DMS79 (cell line): ENCODE measurements at regions not wholly inside any gene's neighbourhood (a gene's known extent, or its start where the extent isn't known, plus 50 kb on each side); places are given as distances from the start of the nearest gene placed in this dataset.
A peak's percentile ranks its signal among the peaks of the same experiment; 100 is the strongest.

Experiments used
- DNase-seq: peaks from one replicate; lab custom pipeline; 2025; lab: John Stamatoyannopoulos, UW

DNA sequence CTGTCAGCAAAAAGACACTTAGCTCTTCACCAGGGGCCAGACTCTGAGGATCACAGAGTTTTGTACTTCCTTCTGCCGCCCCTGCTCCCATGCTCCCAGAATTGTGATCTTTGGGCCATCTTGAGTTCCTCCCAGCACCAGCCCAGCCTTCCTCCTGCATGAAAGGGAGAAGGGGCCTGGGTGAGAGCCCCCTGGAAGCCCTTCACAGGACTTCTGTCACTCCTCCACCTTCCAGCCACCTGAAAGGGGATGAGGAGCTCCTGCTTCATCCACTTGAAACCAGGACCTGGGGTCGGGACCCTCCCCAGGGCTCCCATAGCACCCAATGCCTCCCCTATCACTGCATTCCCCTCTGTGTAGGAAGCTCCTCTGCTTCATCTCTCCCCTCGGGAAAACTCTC lies 174.2 kb downstream of the BUD13 start:
- no peak for DNase-seq

DNA sequence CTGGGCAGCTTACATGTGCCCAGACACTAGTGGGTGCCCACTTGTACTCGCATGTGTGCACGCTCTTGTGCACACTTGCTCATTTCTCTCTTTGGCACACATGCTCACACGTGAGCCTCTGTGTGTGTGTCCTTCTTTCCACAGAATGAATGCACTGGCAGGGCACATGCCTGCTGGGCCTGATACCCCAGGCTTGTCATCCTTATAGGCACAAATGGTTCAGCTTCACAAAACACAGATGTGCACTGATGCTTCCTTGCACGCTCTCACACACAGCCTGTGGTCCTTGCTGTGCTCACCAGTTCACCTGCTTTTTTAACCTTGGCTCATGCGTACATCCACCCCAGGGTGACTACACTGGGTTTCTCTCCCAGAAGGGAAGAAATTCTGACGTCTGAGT lies 174.8 kb downstream of the BUD13 start:
- no peak for DNase-seq

DNA sequence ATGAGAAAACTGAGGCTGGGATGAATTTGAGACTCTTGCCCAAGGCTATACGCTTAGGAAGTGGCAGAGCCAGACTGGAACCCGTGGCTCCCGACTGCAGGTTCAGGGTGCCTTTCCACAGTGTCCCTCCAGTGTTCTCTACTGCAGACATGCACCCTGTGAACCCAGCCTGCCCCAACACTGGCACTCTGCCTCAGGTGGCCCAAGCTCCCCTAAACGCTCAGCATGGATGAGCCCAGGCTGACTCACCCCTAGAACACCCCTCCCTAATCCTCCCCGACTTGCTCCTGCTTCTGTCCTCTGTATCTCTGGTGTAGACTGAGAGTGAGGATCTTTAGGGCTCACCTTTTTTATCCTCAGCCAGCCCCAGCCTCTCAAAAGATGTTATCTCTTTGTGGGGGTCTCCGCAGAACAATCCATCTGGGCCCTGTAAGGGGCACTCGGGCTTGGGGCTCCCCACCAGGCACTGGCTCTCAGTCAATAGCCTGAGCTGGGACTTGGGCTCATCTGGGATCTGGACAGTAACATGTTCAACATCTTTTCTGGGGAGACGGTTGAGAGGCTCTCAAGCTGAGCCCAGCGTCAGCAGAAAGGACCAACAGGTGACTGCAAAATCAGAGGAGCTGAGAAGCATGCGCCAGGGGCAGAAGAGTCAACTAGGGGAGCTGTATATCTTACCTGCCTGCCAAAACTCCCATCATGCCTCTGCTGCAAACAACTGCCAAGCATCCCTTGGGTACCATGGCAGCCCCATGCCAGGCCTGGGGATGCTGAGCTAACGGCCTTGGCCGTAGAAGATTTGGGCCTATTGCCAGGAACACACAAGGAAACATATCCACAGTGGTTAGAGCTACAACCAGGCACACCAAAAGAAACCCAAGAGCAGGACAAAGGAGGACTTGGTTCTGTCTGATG lies 176.2 kb downstream of the BUD13 start:
- DNase-seq: peak; percentile 42

DNA sequence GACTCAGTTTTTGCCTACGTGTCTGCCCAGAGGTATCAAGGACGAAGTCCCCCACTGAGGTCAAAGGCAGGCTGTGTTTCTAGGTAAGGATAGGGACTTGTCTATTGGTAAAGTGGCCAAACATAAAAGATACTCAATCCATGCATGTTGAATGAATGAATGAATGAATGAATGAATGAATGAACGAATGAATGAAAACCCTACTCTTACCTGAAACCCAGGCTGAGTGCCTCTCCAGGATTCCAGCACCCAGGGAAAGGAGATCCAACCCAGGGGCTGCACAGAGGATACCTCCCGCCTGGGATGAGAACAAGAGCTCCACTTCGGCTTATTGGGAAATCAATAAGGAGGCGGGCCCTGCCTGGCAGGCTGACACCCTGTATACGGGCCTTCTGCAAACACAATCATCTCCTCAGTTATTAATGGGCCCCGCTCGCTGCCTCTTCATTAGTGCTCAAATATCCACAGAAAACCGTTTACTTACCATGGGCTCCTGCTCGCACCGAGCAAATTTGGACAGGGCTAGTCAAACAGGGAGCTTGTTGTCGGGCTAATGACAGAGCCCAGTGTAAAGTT lies 177.4 kb downstream of the BUD13 start:
- peak; percentile 74 for DNase-seq

DNA sequence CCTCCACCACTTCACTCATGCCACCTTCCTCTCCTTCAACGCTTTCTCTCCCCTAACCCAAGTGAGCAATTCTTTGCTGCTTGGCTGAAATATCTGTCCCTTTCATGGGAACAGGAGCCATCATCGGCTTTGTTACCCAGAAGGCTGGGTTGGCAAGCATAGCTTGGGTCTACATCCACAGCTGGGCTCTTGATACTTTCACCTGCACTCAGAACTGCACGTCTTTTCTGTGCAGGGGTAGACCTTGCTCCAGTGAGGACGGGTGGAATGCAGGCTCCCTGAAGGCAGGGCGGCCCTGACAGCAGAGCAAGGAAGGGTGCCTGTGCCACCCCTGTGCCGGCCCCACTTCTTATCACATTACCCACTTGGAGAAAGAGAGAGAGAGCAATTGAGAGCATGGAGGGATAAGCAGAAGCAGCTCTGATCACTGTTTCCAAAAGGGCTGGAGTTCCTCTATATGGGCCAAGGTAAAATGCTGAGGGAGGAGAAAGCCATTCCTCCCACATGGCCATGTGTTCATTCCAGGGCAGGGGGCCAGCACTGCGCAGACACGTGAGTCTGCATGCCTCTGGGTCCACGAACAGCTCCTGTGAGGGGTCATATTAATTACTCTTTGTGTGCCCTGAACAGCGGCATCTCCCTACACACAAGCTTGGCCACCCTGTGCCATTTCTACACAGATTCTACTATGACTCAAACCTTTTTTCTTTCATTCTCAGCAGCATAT lies 181.8 kb downstream of the BUD13 start:
- DNase-seq: no peak

DNA sequence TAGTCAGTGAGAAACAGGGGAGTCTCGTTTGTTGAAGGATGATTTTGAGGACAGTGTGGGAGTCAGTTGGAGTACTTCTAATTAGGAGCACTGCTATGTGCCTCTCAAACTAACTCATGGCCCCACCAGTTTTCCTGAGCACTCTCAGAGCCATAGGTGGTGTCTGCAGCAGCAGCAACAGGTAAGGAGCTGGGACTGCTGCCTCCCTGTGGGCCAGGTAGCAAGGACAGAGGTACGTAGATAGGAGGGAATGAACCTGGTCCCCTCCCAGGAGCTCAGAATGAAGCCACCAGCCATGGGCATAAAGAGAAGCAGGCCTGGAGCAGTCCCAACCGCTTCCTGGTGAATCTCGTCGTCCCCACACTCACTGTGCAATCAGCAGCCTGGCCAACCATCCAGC lies 183.4 kb downstream of the BUD13 start:
- DNase-seq: no peak

DNA sequence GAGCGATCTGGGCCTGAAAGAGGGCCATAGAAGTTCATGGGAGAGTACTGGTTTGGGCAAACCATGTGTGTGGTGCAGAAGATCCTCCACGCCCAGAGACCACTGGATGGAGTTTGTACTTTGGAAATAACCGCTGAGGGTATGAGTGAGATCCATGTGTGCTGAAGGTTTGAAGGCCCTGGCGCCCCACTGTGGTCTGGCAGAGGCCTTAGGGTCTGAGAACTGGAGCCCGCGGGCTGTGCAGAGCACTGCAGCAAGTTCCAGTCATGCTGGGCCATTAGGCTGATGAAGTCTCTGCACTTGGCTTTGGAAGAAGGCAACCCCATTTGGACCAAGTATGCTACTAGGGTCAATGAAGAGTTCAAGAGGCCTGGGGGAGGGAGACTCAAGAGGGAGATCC lies 186.4 kb downstream of the BUD13 start:
- DNase-seq: no peak

DNA sequence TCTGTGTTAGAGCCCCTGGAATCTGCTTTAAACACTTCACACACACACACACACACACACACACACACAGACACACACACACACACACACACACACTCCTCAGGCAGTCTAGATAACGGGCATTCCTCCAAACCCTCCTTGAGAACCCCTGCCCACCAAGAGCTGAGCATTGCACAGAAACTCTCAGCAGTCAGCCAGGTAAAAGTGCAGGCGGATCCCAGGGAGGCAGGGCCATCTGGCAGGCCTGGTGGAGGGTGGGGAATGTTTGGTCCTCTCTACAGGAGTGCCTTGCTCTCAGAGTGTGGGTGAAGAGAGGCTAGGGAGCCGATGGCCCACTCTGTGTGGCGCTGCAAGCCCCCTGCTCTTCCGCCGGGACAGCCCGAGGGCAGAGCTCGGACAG lies 190.2 kb downstream of the BUD13 start:
- peak; percentile 27 for DNase-seq

DNA sequence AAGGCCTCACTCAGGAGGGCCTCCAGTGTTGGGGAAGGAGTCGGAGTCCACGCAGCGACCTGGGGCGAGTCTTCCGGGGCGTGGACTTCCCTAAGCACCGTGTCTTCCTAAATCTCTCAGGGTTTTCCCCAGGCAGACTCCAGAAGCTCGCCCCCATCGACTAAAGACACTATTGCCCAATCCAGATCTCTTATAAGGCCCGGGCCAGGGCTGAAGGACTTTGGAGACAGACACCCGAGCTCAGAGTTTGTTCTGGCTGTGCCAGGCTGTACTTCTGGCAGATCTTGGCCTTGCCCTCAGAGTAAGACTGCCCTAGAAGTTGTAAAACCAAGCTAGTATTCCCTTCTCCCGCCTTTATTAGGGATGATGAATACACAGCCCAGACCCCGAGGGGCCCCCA lies 191.4 kb downstream of the BUD13 start:
- DNase-seq: no peak

DNA sequence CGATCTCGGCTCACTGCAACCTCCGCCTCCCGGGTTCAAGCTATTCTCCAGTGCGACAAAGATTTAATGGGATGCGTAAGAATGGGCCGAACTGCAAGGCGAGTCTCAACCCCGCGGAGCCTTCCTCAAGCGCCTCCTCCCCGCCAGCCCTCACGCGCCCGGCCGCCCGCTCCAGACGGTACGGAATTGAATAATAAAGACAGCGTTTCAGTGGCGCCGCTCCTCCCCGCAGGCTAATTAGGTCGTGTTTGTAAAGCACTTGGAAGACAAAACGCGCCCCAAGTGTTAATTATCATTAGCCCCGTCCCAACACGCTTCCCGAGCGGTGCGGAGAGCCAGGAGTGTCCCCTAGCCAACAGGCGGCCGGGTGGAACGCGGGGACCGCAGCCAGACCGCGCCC lies 192.0 kb downstream of the BUD13 start:
- peak; percentile 38 for DNase-seq

DNA sequence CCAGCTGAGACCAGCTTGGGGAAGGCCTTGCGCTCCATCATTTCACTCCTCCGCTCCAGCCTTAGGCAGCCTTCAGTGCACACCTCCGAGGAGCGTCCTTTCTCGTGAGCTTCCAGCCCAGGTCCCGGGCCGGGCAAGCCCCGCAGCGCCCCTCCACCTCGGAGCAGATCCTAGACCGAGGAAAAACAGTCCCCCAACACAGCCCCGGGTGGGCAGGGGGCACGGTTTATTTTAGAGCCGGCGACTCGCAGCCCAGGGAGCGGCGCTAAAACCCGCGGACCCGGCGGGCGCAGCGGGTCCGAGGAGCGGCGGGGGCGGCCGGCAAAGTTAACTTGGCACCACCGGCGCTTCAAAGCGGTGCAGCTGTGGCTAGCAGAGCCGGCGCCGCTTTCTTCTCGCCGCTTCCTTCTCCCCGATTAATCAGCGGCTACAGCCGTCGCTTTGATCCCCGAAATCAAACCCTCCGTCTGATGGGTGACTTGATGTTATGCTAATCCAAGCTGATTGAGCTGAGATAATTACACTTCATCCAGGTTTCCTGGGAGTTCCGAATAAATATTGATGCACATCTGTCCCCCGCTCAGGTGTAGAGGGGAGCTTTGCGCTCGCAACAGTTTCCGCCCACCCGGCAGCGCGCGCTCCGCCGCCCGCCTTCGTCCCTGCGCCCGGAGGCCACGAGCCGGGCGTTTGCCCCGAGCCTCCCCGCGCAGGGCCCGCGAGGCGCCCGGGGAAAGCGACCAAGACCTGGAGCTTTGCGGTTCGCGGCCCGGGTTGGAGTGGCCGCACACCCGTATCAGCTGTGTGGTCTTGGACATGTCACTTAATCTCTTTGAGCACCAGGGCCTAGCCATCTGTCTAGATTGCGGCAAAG lies 192.7 kb downstream of the BUD13 start:
- no peak for DNase-seq

DNA sequence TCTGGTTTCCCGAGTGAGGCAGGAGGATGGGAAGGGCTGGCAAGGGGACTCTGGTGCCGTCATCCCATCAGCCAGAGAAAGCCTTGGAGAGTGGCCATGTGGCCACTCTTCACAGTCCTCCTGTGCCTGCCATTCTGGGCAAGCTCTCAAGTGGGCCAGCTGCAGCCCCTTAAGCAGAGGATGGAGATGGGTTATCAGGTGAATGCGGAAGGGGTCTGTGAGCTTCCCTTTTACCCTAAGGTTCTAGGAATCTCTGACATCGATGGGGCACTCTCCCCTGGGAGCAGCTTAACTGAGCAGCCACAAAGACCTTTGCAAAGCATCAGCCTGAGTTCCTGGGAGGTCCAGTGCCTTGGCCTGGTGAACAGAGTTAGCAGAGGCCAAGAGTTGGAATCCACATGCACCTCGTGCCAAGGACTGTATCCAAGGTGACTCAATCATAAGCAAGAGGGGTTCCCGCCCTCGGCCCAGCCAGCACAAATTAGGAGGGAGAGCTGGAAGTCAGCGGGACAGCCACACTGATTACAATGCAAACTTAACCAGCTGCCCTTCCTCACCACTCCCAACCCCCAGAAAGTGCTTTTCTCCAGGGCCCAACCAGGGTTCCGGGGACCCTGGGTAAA lies 193.6 kb downstream of the BUD13 start:
- peak; percentile 81 for DNase-seq

DNA sequence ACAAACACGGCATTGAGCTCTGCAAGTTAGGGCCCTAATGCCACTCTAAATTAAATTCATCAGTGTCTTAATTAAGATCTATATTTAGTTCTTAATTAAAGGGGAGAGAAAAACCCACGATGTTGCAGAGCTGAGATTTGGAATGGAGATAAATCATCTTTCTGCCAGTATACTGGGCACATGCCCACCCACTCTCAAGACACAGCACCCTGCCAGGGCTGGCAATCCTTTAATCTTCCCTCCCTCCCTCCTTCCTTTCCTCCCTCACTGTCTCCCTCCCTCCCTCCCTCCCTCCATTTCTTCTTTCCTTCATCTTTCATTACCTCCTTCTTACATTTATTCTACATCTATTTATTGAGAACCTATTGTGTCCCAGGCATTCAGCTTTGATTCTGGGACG lies 194.8 kb downstream of the BUD13 start:
- DNase-seq: no peak

DNA sequence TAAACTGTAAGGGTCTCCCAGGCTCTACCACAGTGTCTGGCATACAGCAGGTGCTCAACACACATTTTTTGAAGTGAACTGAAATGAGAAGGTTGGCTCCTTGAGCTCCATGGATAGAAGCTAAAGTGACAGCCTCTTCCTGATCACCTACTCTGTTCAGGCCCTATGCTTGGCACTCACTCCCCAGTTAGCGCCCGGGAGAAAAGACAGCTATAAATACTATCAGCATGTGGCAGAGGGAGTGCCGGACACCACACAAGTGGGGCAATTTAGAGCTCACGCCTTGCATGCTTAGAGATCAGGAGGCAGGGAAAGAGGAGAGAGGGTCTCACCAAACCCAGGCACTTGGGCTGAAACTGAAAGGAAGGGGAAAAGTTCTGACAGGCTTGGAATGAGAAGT lies 195.5 kb downstream of the BUD13 start:
- DNase-seq: no peak

DNA sequence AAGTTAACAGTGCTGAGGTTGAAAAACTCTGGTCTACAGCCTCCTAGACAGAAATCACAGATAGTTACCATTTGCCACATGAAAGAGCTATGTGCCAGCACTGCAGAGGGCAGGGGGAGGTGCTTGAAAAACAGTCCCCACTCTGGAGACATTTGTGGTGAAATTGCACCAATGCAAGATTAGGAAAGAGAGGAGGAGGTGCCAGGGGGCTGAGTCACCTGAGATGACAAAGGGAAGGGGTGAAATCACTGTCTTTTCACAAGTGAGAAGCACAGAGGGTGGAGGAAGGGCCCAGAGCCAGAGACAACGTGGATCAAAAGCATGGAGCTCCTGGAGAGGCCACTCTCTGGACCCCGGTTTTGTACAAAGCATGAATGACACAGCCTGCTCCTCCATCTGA lies 196.3 kb downstream of the BUD13 start:
- DNase-seq: no peak

DNA sequence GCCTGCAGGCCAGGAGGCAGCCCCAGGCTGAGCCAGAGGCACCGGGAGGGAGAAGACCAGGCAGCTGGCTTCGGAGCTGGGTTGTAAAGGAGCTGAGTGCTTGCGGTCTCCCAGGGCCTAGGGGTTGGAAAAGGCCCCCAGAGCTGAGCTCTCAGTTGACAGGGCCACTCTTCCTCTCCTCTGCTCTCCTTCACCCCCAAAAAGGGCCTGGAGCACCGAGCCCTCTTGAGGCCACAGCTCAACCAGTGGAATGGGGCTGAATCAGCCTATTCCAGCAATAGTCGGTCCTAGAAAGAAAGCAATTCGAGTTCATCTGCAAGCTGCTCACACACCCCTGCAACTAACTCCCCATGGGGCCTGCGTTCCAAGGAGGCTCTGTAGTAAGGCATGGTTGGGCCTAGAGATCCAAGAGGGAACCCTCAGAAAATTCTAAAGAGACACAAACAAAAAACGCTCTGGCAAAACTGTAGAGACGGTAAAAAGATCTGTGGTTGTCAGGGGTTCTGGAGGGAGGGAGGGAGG lies 205.0 kb downstream of the BUD13 start:
- DNase-seq: no peak

DNA sequence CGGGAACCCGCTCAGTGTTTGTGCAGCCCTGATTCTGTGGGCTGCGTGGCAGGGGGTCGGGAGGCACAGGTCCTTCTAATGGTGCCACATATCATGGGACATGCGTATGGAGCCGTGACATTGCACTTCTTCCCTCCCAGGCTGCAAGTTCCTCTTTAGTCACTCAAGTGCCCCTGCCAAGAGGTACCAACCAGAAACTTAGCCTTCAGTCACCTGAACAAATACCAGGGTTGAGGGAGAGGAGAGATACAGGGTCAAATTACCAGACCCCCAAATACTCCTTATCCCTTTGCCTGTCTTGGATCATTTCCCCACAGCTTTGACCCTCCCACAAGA lies 209.1 kb downstream of the BUD13 start:
- DNase-seq: no peak

DNA sequence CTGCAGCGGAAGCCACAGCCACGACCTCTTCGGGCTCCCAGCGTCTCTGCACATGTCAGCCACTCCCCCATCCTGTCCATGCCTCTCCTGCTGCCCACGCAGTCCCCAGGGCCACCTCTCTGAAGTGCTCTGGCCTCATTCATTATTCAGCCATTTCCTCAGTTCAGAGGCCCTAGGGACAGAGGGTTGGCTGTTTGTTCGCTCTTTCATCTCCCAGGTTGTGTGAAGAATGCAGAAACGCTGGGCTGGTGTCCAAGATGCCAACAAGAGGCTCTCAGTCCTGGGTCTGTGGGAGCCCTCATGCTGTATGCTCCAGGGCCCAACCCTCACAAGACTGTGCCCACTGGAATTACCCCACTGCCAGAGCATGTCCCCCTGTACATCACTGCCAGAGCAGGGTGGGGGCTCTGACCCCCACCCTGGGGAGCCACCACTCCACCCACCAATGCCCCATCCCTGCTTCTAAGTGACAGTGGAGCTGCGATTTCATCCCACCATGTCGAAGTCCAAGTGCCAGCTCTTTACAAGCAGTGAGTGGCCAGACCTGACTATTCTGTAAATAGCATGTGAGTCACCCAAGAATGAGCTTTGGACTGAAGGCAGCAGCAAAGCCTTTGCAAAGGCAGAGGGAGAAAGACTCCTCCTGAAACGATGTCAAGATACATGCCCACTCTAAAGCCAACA lies 209.6 kb downstream of the BUD13 start:
- peak; percentile 95 for DNase-seq

DNA sequence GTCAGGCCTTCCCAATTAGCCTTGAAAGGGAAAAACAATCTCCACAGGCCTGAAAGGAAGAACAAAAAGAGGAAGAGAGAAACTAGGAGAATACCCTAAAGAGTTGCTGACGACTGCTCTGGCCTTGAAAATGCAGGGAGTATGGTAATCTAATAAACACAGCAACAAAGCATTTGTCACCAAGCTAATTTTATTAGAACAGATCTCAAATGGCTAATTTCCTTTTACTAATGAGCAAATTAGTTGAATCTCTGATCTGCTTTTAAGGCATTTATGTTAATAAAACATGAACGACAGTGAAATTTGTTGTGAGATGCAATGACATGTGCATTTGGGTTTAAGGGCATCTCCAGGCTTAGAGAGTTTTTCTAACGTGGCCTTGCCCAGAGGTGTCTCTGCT lies 212.2 kb downstream of the BUD13 start:
- no peak for DNase-seq

DNA sequence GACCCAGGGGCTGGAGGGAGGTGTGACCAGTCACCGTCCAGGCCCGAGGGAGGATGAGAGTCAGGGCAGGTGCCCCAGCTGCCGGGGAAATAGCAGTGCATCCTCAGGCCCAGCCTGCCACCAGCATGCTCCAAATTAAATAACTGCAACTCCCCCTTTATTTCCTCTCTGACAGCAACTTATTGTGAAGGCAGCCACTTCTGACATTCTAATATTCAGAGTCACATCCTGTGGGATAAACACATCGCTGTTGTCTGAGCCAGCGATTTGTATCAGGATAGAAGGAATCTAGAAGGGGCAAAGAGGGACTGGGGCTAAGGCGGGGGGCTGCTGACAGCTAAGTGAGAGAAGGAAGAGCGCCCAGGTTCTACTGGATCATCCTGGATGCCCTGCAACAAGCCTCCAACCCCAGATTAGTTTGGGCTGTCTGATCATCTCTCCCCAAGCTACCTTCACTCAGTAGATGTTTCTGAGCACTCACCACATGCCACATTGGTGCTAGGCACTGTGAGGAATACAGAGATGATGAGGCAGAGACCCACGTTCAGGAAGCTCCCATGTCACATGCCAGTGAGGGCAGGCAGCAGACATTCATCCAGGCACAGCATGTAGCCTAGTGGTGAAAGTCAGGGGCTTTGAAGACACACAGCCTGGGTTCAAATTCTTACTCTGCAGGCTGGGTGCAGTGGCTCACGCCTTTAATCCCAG lies 214.1 kb downstream of the BUD13 start:
- DNase-seq: no peak
